H9 (cell line): ENCODE measurements at regions not wholly inside any gene's neighbourhood (a gene's known extent, or its start where the extent isn't known, plus 50 kb on each side); places are given as distances from the start of the nearest gene placed in this dataset.

Experiments used
- DNase-seq: peaks from one replicate; pipeline ENCODE4 v3.0.0-alpha.2; 2017
- H2AFZ ChIP-seq: one replicate; pipeline ENCODE4 v1.6.1; 2013; ENCODE audit warnings: mild to moderate bottlenecking, low read length, control low read depth, moderate library complexity
- H2AK5ac ChIP-seq: 2 replicates; pipeline ENCODE4 v1.6.1; 2013; ENCODE audit warnings: low read length, control low read depth, mixed read lengths; ENCODE audit not compliant: insufficient read length
- H2BK120ac ChIP-seq: one replicate; pipeline ENCODE4 v1.6.1; 2013; ENCODE audit warnings: low read depth, mild to moderate bottlenecking, low read length, control low read depth, inconsistent platforms; ENCODE audit not compliant: poor library complexity, severe bottlenecking
- H2BK12ac ChIP-seq: 2 replicates; pipeline ENCODE4 v1.6.1; 2013; ENCODE audit warnings: low read length, control low read depth, mixed read lengths, low read depth; ENCODE audit not compliant: insufficient read length
- H2BK15ac ChIP-seq: 2 replicates; pipeline ENCODE4 v1.6.1; 2013; ENCODE audit warnings: low read depth, low read length, control low read depth
- H2BK20ac ChIP-seq: one replicate; pipeline ENCODE4 v1.6.1; 2013; ENCODE audit warnings: low read depth, mild to moderate bottlenecking, low read length, control low read depth, inconsistent platforms; ENCODE audit not compliant: poor library complexity, severe bottlenecking
- H2BK5ac ChIP-seq: 2 replicates; pipeline ENCODE4 v1.6.1; 2013; ENCODE audit warnings: low read length, control low read depth, mixed read lengths; ENCODE audit not compliant: insufficient read length
- H3K14ac ChIP-seq: 2 replicates; pipeline ENCODE4 v1.6.1; 2013; ENCODE audit warnings: low read length, control low read depth; ENCODE audit not compliant: insufficient read depth
- H3K18ac ChIP-seq: 2 replicates; pipeline ENCODE4 v1.6.1; 2013; ENCODE audit warnings: low read depth, mild to moderate bottlenecking, mixed read lengths, low read length, control low read depth; ENCODE audit not compliant: insufficient read length
- H3K23ac ChIP-seq: 2 replicates; pipeline ENCODE4 v1.6.1; 2013; ENCODE audit warnings: low read length, control low read depth, mixed read lengths, low read depth; ENCODE audit not compliant: insufficient read length
- H3K23me2 ChIP-seq: 2 replicates; pipeline ENCODE4 v1.6.1; 2013; ENCODE audit warnings: low read depth, mild to moderate bottlenecking, mixed read lengths, low read length, control low read depth; ENCODE audit not compliant: insufficient read length, poor library complexity, severe bottlenecking
- H3K27ac ChIP-seq: 2 replicates; pipeline ENCODE4 v1.5.1; 2013; ENCODE audit warnings: low read length, control low read depth, mixed read lengths, low read depth; ENCODE audit not compliant: insufficient read length
- H3K27me3 ChIP-seq: 2 replicates; pipeline ENCODE4 v1.6.1; 2013; ENCODE audit warnings: low read length, control low read depth, inconsistent platforms; ENCODE audit not compliant: insufficient read depth
- H3K4ac ChIP-seq: 2 replicates; pipeline ENCODE4 v1.6.1; 2013; ENCODE audit warnings: low read depth, mild to moderate bottlenecking, control low read depth, inconsistent platforms, low read length, moderate library complexity
- H3K4me1 ChIP-seq: 2 replicates; pipeline ENCODE4 v1.6.1; 2013; ENCODE audit warnings: low read length, control low read depth, inconsistent platforms; ENCODE audit not compliant: insufficient read depth
- H3K4me2 ChIP-seq: 2 replicates; pipeline ENCODE4 v1.6.1; 2013; ENCODE audit warnings: low read length, control low read depth, mixed read lengths; ENCODE audit not compliant: insufficient read length, insufficient read depth
- H3K56ac ChIP-seq: 2 replicates; pipeline ENCODE4 v1.6.1; 2013; ENCODE audit warnings: low read depth, mild to moderate bottlenecking, mixed read lengths, low read length, control low read depth; ENCODE audit not compliant: insufficient read length
- H3K79me1 ChIP-seq: 2 replicates; pipeline ENCODE4 v1.6.1; 2013; ENCODE audit warnings: low read depth, mild to moderate bottlenecking, moderate library complexity, low read length, control low read depth, inconsistent platforms; ENCODE audit not compliant: insufficient read depth, poor library complexity, severe bottlenecking
- H3K79me2 ChIP-seq: 2 replicates; pipeline ENCODE4 v1.6.1; 2013; ENCODE audit warnings: low read length, control low read depth, inconsistent platforms; ENCODE audit not compliant: insufficient read depth
- H3K9ac ChIP-seq: 2 replicates; pipeline ENCODE4 v1.6.1; 2013; ENCODE audit warnings: low read length, control low read depth, mixed read lengths; ENCODE audit not compliant: insufficient read length; ENCODE audit errors: extremely low read depth
- H3K9me3 ChIP-seq: one replicate; pipeline ENCODE4 v1.6.1; 2013; ENCODE audit warnings: low read depth, low read length, inconsistent platforms; ENCODE audit not compliant: control insufficient read depth
- H3T11ph ChIP-seq: one replicate; pipeline ENCODE4 v1.6.1; 2013; ENCODE audit warnings: mild to moderate bottlenecking, low read length, control low read depth, inconsistent platforms
- H4K20me1 ChIP-seq: one replicate; pipeline ENCODE4 v1.6.1; 2013; ENCODE audit not compliant: control insufficient read depth, insufficient read length, insufficient read depth
- H4K5ac ChIP-seq: 2 replicates; pipeline ENCODE4 v1.6.1; 2013; ENCODE audit warnings: low read depth, mild to moderate bottlenecking, mixed read lengths, low read length, control low read depth; ENCODE audit not compliant: insufficient read length
- H4K8ac ChIP-seq: replicated peaks from 2 replicates; pipeline ENCODE4 v1.6.1; 2013; ENCODE audit warnings: low read length, control low read depth, mixed read lengths, low read depth; ENCODE audit not compliant: insufficient read length
- H4K91ac ChIP-seq: 2 replicates; pipeline ENCODE4 v1.6.1; 2013; ENCODE audit warnings: low read depth, mild to moderate bottlenecking, moderate library complexity, mixed read lengths, low read length, control low read depth; ENCODE audit not compliant: insufficient read length
- H3K27ac Mint-ChIP-seq, 3 experiments: 2 replicates in 2 of 3; 3 replicates in 1 of 3; pipeline ENCODE4 v1.8.0; 2020 to 2021; ENCODE audit warnings: mixed read lengths in 3 of 3, mild to moderate bottlenecking in 1 of 3, moderate library complexity in 1 of 3
- H3K27me3 Mint-ChIP-seq: 2 replicates; pipeline ENCODE4 v1.8.0; 2021; ENCODE audit warnings: low read depth, mild to moderate bottlenecking, moderate library complexity, mixed read lengths
- H3K36me3 Mint-ChIP-seq, 3 experiments: 2 replicates in 2 of 3; 3 replicates in 1 of 3; pipeline ENCODE4 v1.8.0; 2020 to 2021; ENCODE audit warnings: low read depth in 3 of 3, mixed read lengths in 3 of 3; ENCODE audit not compliant: insufficient read depth in 1 of 3
- H3K4me1 Mint-ChIP-seq, 2 experiments: 2 replicates each; pipeline ENCODE4 v1.8.0; 2020; ENCODE audit warnings: mixed read lengths in 2 of 2
- H3K4me3 Mint-ChIP-seq, 2 experiments: 2 replicates in 1 of 2; 3 replicates in 1 of 2; pipeline ENCODE4 v1.8.0; 2020 to 2021; ENCODE audit warnings: mild to moderate bottlenecking in 2 of 2, mixed read lengths in 2 of 2, moderate library complexity in 1 of 2
- H3K9me3 Mint-ChIP-seq, 2 experiments: 2 replicates in 1 of 2; 3 replicates in 1 of 2; pipeline ENCODE4 v1.8.0; 2020; ENCODE audit warnings: mild to moderate bottlenecking in 2 of 2, mixed read lengths in 2 of 2, moderate library complexity in 1 of 2
- CTCF ChIP-seq: fragments of 200-600 bp; sonication (generic); conservative IDR thresholded peaks from 3 replicates; pipeline ENCODE4 v1.8.0; 2021; ENCODE audit warnings: antibody characterized with exemption, mild to moderate bottlenecking
- WGBS: extraction: QIAGEN DNeasy Blood & Tissue Kit; methylation state at CpG from one replicate; pipeline ENCODE4 v1.1.7; 2013; ENCODE audit warnings: missing lambda C conversion rate, low lambda C conversion rate, mixed read lengths; ENCODE audit not compliant: insufficient read length; ENCODE audit errors: extremely low coverage; 5-methylcytosine and 5-hydroxymethylcytosine counted together

GRCh38 chr4:184958127-184958922, 60.0 kb upstream of the HELT start:
- no peak overlapping the region for H4K91ac ChIP-seq
- H2AFZ ChIP-seq, result no peak overlapping the region
- no peak overlapping the region for H2AK5ac ChIP-seq
- Mint-ChIP-seq H3K36me3 (no peaks in the 10 kb centered on the region), H3K4me1 (peaks cover 9 to 10% of the 10 kb centered on the region in 2 experiments), H3K27ac (no peak overlapping the region; a peak in 1 of 7 replicates), H3K27me3 (no peaks in the 10 kb centered on the region; the same call in 1 of the 2 replicates), H3K9me3 (no peaks in the 10 kb centered on the region), H3K4me3 (no peak overlapping the region)
- no CpG with 5 or more reads among the region's 10 CpGs for WGBS
- no peak overlapping the region for H3K4me2 ChIP-seq
- TF ChIP-seq CTCF, result no peak
- H3K79me1 ChIP-seq, result no peaks in the 10 kb centered on the region
- no peak overlapping the region for H4K5ac ChIP-seq
- H3K79me2 ChIP-seq, result no peaks in the 10 kb centered on the region
- H2BK15ac ChIP-seq, result no peak overlapping the region
- no peak overlapping the region for H2BK120ac ChIP-seq
- H3K27ac ChIP-seq, result no peak overlapping the region
- peak; percentile 12 for DNase-seq
- H3K27me3 ChIP-seq, result no peaks in the 10 kb centered on the region
- no peaks in the 10 kb centered on the region for H3K23me2 ChIP-seq
- H3K4ac ChIP-seq, result no peak overlapping the region
- no peak overlapping the region for H3K9ac ChIP-seq
- H2BK5ac ChIP-seq, result no peak overlapping the region
- H3K23ac ChIP-seq, result no peak overlapping the region
- H3K18ac ChIP-seq, result no peak overlapping the region
- no peak overlapping the region for H3K56ac ChIP-seq
- no peaks in the 10 kb centered on the region for H4K20me1 ChIP-seq
- no peak overlapping the region for H2BK12ac ChIP-seq
- H3K9me3 ChIP-seq, result no peaks in the 10 kb centered on the region
- H3K14ac ChIP-seq, result no peak overlapping the region
- no peaks in the 10 kb centered on the region for H3K4me1 ChIP-seq
- no peak overlapping the region for H4K8ac ChIP-seq
- H2BK20ac ChIP-seq, result no peak overlapping the region
- no peak overlapping the region for H3T11ph ChIP-seq
